DMS53 treated with DMSO at 0.1 percent for 48 hours (cell line): ENCODE measurements at regions not wholly inside any gene's neighbourhood (a gene's known extent, or its start where the extent isn't known, plus 50 kb on each side); places are given as distances from the start of the nearest gene placed in this dataset.
A peak's percentile ranks its signal among the peaks of the same experiment; 100 is the strongest.

ENCODE experiments used
- DNase-seq: peaks from one replicate; lab custom pipeline; 2025; ENCODE audit not compliant: unreplicated experiment; lab: John Stamatoyannopoulos, UW

DNA sequence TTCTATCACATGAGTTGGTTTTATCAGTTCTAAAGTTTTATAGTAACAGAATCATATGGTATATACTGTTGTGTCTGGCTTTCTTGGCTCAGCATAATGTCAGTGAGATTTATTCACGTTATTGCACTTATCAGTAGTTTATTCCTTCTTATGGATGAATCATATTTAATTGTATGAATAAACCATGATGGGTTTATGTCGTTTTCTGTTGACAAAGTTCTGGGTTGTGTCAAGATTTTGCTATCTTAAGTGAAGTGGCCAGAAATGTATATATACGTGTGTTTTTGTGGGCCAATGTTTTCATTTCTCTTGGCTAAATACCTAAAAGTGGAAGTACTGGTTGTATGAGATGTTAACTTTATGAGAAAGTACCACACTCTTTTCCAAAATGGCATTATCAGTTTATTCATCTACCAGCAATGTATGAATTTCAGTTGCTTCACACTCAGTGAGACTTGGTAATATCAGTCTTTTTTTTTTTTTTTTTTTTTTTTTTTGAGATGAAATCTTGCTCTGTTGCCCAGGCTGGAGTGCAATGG is 112.4 kb upstream of the DCBLD2 start:
- DNase-seq, result no peak

DNA sequence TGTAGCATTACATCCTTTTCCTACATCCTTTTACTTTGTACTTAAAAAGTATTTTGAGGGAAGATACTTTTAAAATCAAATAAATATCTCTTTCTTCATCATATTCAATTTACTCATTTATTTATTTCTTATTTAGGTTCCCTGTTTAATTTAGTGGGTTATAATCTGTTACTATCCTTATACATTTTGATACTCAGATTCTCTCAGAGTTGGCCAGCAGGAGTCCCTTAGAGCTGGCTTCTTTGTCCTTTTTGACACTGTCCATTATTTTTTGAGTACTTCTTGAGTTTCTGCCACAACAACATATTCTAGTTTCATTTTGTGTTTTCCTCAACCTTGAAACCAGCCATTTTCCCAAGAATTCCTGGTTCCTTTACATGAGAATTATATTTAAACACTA is 111.6 kb upstream of the DCBLD2 start:
- DNase-seq, result no peak

DNA sequence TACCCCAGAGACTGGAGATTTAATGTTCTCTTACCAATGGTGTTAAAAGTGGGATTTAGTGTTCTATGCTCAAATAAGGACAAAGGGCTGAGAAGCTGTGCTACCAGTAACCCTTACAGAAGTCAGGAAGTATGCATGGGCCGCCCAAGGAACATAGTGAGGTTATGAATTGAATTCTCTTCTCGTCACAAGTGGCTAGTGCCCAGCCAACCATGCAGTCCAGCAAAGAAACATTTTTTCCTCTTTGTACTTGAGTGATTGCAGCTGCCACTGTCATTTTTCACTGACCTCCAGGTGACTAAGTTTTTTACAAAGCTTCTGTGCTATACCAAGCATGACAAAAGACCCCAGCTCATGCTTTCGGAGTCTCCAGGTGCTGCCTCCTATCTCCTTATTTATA is 110.6 kb upstream of the DCBLD2 start:
- DNase-seq, result no peak

DNA sequence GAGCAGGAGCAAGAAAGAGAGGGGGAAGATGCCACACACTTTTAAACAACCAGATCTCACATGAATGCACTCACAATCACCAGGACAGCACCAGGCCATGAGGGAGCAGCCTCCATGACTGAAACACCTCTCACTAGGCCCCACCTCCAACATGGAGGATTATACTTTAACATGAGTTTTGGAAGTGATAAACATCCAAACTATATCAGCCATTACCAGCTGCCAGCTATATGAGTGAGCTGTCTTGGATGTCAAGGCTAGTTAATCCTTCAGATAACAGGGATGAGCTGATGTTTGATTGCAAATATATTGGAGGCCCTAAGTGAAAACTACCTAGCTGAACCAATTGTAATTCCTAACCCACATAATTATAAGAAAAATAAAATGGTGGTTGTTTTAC is 108.4 kb upstream of the DCBLD2 start:
- DNase-seq, result no peak

DNA sequence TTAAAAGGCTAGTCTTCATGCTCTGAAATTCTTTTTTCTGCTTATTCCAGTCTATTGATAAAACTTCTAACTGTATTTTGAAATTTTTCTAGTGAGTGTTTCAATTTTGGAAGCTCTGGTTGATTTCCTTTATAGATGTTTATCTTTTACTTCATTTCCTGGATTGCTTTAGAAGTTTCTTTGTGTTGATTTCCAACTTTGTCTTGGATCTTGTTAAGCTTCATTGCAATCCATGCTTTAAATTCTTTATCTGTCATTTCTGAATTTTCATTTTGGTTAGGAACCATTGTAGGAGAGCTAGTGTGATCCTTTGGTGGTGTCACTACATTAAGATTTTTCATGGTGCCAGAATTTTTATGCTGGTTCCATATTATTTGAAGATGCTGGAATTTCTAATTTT is 105.2 kb upstream of the DCBLD2 start:
- DNase-seq, result no peak

DNA sequence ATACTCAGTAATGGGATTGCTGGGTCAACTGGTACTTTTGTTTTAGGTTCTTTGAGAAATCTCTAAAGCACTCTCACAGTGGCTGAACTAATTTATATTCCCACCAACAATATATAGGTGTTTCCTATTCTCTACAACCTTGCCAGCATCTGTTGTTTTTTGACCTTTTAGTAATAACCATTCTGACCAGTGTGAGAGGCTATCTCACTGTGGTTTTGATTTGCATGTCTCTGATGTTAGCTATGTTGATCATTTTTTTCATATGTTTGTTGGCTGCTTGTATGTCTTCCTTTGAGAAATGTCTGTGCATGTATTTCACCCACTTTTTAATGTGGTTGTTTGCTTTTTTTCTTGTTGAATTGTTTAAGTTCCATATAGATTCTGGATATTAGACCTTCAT is 98.2 kb upstream of the DCBLD2 start:
- DNase-seq, result no peak

DNA sequence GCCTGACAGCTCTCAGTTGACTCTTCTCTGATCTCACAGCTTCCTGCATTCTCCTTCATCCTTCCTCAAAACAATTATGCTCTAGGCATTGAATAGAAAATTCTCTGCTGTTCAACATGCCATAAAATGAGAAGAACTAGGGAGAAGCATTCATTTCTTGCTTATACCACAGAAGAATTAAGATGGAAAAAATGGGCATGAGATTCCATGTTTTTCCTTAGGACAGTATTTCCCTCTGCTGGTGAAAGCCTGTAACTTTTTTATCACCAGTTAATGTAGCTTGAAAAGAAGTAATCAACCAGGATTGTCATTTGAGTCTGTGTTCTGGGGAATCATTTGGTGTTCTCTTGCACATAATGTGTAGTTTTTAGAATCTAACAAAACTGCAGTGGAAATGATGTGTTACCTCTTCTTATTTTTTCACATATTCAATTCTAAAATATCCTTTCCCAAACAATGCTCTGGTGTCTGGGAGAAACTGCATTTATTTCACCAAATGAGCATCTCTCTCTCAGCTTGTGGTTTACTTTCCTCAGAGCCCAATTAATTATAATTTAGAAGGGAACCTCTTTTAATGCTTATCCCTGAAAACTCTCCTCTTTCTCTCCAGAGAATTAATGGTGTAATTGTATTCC is 92.8 kb upstream of the DCBLD2 start:
- DNase-seq, result no peak

DNA sequence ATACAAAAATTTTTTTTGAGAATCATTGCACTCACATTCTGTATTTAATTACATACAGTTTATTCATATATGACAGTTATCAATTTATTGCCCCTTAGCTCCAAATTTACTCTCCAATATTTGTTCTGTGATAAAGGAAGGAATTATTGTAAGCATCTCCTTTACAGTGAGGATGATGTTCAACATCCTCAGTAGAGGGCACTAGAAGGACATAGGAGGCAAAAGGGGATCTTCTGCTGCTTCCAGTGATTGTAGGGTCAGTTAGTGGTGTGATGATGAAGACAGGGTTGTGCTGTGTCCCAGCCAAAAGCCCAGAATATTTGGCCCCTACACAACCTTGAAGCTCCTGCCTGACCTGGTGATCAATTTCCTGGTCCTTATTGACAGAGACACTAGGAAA is 89.9 kb upstream of the DCBLD2 start:
- DNase-seq, result no peak

DNA sequence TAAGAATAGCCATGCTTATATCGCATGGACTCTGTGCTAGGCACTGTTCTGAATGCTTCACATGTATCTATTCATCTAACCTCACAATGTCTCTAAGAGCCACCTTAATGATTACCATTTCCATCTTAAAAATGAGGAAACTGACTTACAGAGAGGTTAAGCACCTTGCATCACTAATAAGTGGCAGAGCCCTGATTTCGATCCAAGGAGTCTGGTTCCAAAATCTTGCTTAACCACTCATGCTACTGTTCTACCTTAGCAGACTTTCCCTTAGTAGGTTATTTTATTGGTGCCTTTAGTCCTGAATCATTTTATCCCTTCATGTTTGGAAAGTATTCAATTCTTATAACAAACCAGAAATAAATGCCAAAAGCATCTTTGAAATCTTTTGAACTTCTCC is 89.2 kb upstream of the DCBLD2 start:
- DNase-seq, result no peak

DNA sequence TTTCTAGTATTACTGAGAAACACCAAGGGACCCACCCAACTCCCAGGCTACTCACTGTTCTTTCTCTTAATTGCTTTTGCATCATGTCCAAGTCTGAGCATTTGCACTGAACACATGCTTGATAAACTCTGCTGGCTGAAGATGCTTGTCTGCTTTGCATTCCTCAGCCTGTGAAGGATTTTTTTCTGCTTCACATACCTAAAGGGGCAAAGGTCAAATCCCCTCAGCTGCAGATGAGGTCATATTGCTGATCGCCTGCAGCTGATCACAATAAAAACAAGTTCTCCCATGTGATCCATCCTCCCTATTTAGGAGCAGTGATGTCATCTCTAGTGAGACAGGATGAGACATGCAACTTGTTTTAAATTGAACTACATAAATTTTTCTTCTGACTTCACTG is 84.6 kb upstream of the DCBLD2 start:
- DNase-seq, result no peak

DNA sequence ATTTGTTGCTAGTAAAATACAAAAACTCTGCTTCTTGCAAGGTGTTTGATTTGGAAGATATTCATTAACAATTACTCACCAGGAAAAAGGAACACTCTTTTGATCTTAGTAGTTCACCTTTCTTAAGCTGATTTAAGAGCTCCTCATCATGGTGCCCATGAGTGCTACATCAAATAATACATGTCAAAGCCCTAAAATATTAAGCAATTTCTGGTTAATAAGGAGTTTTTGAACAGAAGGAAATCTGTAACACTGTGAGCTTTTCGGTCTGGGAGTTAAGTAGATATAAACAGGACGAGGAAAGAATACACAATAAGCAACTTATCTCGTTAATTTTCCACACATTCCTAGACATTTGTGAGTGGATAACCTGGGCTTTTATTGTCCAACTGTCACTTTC is 83.9 kb upstream of the DCBLD2 start:
- DNase-seq, result no peak

DNA sequence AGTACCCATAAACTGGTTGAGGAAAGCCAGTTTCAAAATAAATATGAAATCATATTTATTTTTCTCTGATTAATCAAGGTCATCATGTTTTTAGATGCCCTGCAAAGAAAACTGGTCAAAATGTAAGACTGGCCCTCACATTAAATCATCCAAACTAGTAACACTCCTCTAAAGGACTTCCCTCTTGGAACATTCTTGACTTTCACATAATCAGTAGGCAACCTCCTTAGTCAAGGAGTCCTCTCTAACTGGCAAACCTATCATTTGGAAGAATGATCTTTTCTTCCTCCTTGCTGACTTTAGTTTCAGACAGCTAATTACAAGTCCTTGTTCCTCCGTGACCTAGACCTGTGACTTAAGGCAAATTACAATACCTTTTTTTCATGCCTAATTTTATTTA is 82.5 kb upstream of the DCBLD2 start:
- no peak for DNase-seq

DNA sequence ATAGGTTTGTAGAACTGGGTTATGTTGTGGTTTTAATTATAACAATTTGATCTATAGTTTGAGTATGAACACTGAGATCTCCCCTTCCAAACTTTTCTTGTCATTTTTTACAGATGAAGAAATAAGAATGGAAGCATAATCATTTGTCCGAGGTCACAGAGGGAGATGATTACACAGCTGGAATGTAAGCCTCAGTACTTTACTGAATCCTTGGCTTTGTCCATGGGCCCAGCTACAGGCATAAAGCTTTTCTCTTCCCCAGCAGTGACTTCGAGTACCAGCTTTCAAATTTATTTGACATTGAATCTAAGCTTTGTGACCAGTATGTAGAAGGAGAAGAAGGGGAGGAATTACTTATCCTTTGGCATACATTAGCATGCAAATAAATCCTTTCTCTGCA is 80.9 kb upstream of the DCBLD2 start:
- no peak for DNase-seq

DNA sequence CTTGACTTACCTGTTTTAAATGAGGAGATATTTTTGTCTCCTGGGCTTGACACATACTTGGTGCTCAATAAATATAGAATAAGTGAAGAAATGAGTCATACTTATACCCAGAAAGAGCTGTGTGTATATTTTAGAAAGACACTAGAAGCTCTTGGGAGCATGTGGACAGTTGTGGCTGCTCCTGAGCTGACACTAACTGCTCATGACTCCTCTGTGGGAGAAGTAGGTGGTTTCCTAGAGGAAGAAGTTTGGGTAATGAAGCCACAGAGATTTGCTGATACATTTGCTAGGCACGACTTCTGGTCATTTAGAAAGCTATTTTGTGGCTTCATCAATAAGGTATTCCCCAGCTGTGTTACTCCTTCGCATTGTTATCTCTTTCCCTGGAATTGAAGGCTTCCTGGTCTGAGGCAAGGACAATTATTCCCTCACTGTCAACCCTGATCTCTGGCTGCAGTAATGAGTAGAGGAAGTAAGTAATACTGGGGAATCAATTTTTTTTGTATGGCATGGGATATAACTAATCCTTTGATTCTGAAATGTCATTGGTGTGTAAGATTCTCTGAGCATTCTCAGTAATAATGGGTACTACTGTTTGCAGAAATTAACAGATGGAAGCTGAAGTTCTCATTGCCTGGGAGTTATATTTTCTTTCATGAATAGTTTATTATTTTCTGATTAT is 79.6 kb upstream of the DCBLD2 start:
- DNase-seq, result no peak

DNA sequence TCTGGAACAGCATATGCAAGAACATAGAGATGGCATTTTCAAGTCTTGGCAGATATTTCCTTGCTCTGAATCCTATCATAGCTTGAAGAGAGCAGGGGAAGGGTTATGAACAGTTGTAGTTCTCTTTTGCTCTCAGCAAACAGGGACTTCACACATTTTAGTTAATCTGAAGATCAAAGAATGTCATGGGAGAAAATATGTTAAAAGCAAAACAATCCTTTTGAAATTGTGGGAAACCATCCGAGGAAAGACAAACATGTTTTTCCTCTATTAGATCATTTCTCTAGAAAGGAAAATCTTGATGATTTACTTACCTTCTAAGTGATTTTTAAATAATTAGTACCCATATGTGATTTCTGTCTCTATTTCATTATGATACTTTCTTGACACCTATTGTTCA is 77.8 kb upstream of the DCBLD2 start:
- DNase-seq, result no peak

DNA sequence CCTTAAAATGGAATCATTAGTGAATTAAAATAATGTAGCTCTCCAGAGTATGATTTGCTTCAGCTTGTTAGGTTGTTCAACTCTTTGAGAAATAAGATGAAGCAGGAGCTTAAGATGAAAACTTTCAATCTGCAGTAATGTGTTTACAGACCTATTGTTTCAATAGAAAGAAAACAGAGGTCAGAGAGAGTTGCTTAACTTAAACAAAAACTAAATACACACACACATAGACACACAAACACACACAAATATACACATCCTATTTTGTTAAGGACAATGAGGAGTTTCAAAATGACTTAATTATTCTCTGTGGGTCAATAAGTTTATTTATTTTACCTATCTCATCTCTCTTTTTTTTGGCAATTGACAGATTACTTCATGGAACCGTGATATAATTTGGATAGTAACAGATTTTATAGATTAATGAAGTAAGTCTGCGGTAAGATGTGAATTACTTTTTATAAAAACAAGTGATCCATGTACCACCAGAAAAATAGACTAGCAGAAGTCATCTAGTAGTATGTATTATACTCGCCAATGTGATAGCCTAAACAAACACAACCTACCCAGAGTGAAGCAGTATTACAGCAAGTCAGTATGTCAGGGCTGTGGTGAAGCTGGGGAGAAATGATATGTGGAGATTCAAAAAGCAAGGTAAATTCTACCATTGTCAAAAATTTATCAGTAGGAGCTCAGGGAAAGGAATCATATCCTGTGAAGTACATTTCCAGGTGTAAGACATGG is 76.7 kb upstream of the DCBLD2 start:
- no peak for DNase-seq

DNA sequence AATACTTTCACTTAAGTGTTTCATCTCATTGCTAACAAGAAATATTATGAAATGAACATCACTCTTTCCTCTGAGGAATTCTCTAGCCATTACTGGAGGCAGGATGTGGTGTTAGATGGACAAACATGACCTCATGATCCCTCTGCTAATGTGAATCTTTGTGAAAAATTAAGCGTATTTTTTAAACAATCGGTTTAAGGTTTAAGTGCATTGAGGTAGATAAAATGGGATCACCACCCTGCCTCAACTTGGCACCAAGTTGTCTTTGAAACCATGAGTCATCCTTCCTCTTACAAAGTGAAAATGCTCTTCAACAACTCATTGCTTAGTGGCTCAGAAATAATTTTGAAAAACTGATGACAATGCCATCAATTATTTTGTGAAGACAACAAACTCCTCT is 76.0 kb upstream of the DCBLD2 start:
- DNase-seq, result peak; percentile 10

DNA sequence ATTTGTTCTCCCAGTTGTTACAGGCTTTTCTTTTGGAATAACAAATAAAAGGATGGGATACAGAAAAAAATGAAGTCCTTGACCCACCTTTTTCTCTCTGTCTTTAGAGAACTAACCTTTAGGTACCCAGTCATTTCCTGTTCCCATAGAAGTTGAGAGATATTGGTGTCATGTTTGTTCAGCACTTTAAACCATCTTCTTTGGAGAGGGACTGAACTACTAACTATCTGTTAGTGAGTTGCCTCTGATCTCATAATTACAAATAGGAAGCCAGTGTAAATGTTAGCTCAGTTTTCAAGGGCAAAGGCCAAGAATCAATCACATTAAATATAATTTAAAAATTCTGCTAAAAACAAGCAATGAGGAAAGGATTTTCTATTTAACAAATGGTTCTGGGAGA is 72.9 kb upstream of the DCBLD2 start:
- DNase-seq, result peak; percentile 46

DNA sequence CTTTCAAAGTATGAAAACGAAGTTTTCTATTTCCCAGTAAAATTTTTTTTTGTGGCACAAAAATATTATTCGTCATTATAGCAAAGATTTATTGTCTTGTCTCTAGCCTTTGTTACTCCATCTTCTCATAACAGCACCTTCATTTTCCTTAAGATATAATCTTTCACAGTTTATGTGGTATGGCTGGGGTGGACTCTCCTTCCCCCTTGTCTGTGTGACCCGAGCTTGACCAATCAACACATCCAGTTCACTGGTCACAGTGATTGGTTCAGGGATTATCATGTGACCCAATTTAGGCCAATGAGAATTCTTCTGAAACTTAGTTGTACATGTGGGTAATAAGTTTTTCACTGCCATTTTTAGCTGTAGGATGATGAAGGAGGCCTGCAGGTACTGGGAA is 71.2 kb upstream of the DCBLD2 start:
- DNase-seq, result no peak

DNA sequence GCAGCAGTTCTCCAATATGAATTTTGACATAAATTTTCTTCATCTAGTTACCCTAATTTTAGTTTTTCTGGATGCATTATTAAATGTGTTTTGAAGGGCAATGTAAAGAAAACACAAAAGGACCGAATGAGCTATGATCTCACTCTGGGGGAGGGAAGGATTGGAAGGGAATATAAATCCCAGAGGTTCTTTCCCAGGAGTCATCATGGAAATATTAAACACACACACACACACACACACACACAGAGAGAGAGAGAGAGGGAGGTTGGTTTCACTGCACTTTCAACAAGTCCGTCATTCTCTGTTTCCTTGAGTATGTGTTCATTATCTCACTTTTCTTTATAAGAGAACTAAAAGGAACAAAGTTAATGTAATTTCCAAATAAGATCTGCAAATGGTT is 70.7 kb upstream of the DCBLD2 start:
- no peak for DNase-seq

DNA sequence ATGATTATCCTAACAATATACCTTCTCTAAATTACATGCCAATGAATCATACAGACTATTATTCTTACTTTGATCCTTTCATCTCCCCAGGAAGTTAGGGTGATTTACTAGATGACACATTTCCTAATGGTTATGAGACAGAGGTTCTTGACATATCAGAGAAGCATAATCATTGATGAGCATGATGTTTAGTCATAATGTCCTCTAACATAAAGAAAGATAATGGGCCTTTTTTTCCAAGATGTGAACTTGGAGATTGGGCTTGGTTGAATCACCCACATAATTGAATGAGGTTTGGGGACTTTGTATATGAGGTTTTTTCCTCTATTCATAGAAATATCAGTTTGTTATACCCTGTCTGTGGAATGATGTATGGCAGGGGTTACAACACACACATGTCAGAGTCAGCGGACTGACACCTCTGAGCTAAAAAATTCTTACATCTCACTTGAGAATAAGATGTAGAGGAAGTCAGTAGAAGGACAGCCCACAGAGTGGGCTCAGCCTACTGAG is 69.7 kb upstream of the DCBLD2 start:
- DNase-seq, result peak; percentile 12

DNA sequence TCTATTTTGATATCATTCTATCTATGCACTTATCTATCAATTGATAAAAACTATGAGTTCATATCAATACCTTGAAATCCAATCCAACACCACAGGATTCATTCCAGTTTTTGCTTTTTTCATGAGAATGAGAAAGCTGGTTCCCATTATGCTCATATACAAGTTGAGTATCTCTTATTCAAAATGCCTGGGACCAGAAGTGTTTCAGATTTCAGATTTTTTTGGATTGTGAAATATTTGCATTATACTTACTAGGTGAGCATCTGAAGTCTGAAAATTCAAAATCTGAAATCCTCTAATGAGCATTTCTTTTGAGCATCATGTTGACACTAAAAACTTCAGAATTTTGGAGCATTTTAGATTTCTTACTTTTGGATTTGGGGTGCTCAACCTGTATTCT is 67.8 kb upstream of the DCBLD2 start:
- no peak for DNase-seq
